Endothelial cell of umbilical vein (primary cell): ENCODE measurements at regions not wholly inside any gene's neighbourhood (a gene's known extent, or its start where the extent isn't known, plus 50 kb on each side); places are given as distances from the start of the nearest gene placed in this dataset.

Experiments used
- BruUV-seq: library from RNA; stranded (reverse); fragments of 400-500 nt; replicated peaks from 2 replicates; lab custom pipeline; 2021; lab: Mats Ljungman, UMichigan
- CTCF ChIA-PET: fragments of 300-600, 350-600 bp; sonication (Branson Sonifier 250); formaldehyde crosslinking; loops from one replicate; lab custom pipeline; 2021; ENCODE audit warnings: antibody characterized with exemption, inconsistent platforms; lab: Charles Lee
- POLR2A ChIA-PET: fragments of 300-600, 350-600 bp; sonication (Branson Sonifier 250); formaldehyde crosslinking; loops from one replicate; lab custom pipeline; 2021; ENCODE audit warnings: antibody characterized with exemption, inconsistent platforms; lab: Charles Lee
- DNase-seq: peaks from one replicate; pipeline ENCODE4 v3.0.0-alpha.2; 2011; ENCODE audit warnings: low read depth, low spot score
- FAIRE-seq: peaks from 2 replicates; lab custom pipeline; 2011; peaks lifted over from hg19 to GRCh38; lab: Jason Lieb, UNC
- H2AFZ ChIP-seq: 2 replicates; pipeline ENCODE4 v1.6.0; 2012; ENCODE audit warnings: low read depth, low read length, control low read depth, inconsistent platforms
- H3K27ac ChIP-seq: 2 replicates; pipeline ENCODE4 v1.5.1; 2011; ENCODE audit warnings: low read depth, mild to moderate bottlenecking, control low read depth, low read length, moderate library complexity; ENCODE audit not compliant: insufficient read depth
- H3K27me3 ChIP-seq, 2 experiments: 2 replicates each; pipeline versions ENCODE4 v1.6.0 to v1.6.1; 2011; ENCODE audit warnings: low read length in 2 of 2, mixed read lengths in 1 of 2; ENCODE audit not compliant: control insufficient read depth in 2 of 2, insufficient read depth in 2 of 2
- H3K36me3 ChIP-seq, 2 experiments: 2 replicates in 1 of 2; 3 replicates in 1 of 2; pipeline ENCODE4 v1.5.1; 2011; ENCODE audit warnings: low read length in 2 of 2, mild to moderate bottlenecking in 1 of 2, moderate library complexity in 1 of 2; ENCODE audit not compliant: control insufficient read depth in 2 of 2, insufficient read depth in 2 of 2; ENCODE audit errors: extremely low read depth in 1 of 2
- H3K4me1 ChIP-seq: 3 replicates; pipeline ENCODE4 v1.5.1; 2011; ENCODE audit warnings: mild to moderate bottlenecking, low read length; ENCODE audit not compliant: control insufficient read depth, insufficient read depth; ENCODE audit errors: extremely low read depth
- H3K4me2 ChIP-seq: 2 replicates; pipeline ENCODE4 v1.6.1; 2011; ENCODE audit warnings: low read length, control low read depth, mixed read lengths; ENCODE audit not compliant: insufficient read depth
- H3K4me3 ChIP-seq, 3 experiments: fragments of 200-600 bp in 1 of 3; sonication (generic), shearing (Covaris generic) in 1 of 3; replicated peaks in 1 of 3; 2 replicates each; pipeline ENCODE4 v1.5.1; 2011 to 2016; ENCODE audit warnings: control low read depth in 3 of 3, low read length in 3 of 3, mild to moderate bottlenecking in 2 of 3, inconsistent platforms in 1 of 3, low read depth in 1 of 3, moderate library complexity in 1 of 3; ENCODE audit not compliant: insufficient read depth in 1 of 3
- H3K79me2 ChIP-seq: 2 replicates; pipeline ENCODE4 v1.6.0; 2012; ENCODE audit warnings: low read length, inconsistent platforms; ENCODE audit not compliant: control insufficient read depth, insufficient read depth
- H3K9ac ChIP-seq: replicated peaks from 2 replicates; pipeline ENCODE3; 2011; ENCODE audit warnings: low read length, control low read depth; ENCODE audit not compliant: insufficient read depth; ENCODE audit errors: extremely low read depth
- H3K9me1 ChIP-seq: replicated peaks from 3 replicates; pipeline ENCODE4 v1.6.0; 2011; ENCODE audit warnings: mild to moderate bottlenecking, low read length; ENCODE audit not compliant: control insufficient read depth, insufficient read depth; ENCODE audit errors: extremely low read depth
- H3K9me3 ChIP-seq: replicated peaks from 2 replicates; pipeline ENCODE4 v1.5.1; 2012; ENCODE audit warnings: low read length, inconsistent platforms; ENCODE audit not compliant: control insufficient read depth, insufficient read depth
- H4K20me1 ChIP-seq: replicated peaks from 2 replicates; pipeline ENCODE3; 2011; ENCODE audit warnings: mild to moderate bottlenecking, low read length; ENCODE audit not compliant: control insufficient read depth, insufficient read depth; ENCODE audit errors: extremely low read depth
- EZH2 ChIP-seq: IDR thresholded peaks from 2 replicates; pipeline ENCODE4 v1.6.1; 2012; ENCODE audit warnings: borderline replicate concordance, low read depth, mild to moderate bottlenecking, moderate library complexity, low read length, inconsistent platforms; ENCODE audit not compliant: severe bottlenecking
- FOS ChIP-seq: IDR thresholded peaks from 2 replicates; pipeline ENCODE4 v1.6.1; 2011; ENCODE audit warnings: mild to moderate bottlenecking, low read length, moderate library complexity, borderline replicate concordance; ENCODE audit not compliant: insufficient read depth
- GATA2 ChIP-seq: IDR thresholded peaks from 2 replicates; pipeline ENCODE4 v1.7.0; 2011; ENCODE audit warnings: low read depth, mild to moderate bottlenecking, moderate library complexity, mixed read lengths, low read length; ENCODE audit not compliant: insufficient read length, insufficient read depth
- JUN ChIP-seq: IDR thresholded peaks from 2 replicates; pipeline ENCODE4 v1.6.1; 2011; ENCODE audit warnings: borderline replicate concordance, low read depth; ENCODE audit not compliant: insufficient read length, insufficient read depth
- MYC ChIP-seq: IDR thresholded peaks from one replicate; pipeline ENCODE4 v1.6.1; 2011; ENCODE audit warnings: mild to moderate bottlenecking, low read depth, low read length
- POLR2A ChIP-seq: IDR thresholded peaks from 2 replicates; pipeline ENCODE4 v1.6.1; 2012; ENCODE audit warnings: low read depth, mild to moderate bottlenecking, control low read depth, low read length
- POLR2AphosphoS5 ChIP-seq: IDR thresholded peaks from 2 replicates; pipeline ENCODE4 v1.6.1; 2012; ENCODE audit warnings: low read depth, mild to moderate bottlenecking, control low read depth, low read length, moderate library complexity; ENCODE audit not compliant: insufficient read depth
- dilution Hi-C: fragments of 300-500 bp; cut with MboI; formaldehyde crosslinking; loops from one replicate; pipeline ENCODE4 v1.15.0; 2019; ENCODE audit warnings: low sequenced_read_pairs; ENCODE audit not compliant: extremely low pct_ligation_motif_present
- intact Hi-C: fragments of 100-400 bp; cut with micrococcal nuclease; formaldehyde crosslinking; loops from one replicate; pipeline ENCODE4 v1.10.0; 2022
- TF ChIP-seq, protein P1 (sequence below), 2 donors: IDR thresholded peaks; 1 replicate in 1 of 2; 2 replicates in 1 of 2; pipeline ENCODE4 v1.5.1; 2011; ENCODE audit warnings: low read length in 2 of 2, mild to moderate bottlenecking in 2 of 2, moderate library complexity in 2 of 2, control low read depth in 1 of 2, inconsistent platforms in 1 of 2, low read depth in 1 of 2; ENCODE audit not compliant: insufficient read depth in 1 of 2; ENCODE audit errors: extremely low read depth in 1 of 2
- TF ChIP-seq, protein P2 (sequence below): IDR thresholded peaks from 2 replicates; pipeline ENCODE4 v1.6.1; 2011; ENCODE audit not compliant: insufficient read depth, insufficient read length

DNA sequence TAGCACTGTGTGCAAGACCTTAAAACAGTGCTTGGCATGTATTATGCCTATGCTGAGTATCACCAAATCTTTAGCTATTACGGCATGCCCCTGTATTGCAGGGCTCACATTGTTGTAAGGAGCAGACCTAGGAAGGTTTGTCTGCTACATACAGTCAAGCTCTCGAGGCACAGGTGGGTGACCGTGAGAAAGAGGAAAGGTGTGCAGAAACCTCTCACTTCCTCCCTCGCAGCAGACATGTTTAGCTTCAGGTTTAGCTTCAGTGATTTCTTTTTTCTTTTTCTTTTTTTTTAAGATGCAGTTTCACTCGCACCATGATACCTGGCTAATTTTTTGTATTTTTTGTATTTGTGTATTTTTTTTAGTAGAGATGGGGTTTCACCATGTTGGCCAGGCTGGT lies 275.8 kb upstream of the RIOK2 start:
- no peaks in the 10 kb centered on the region for H3K27me3 ChIP-seq
- no peaks in the 10 kb centered on the region for H3K9me1 ChIP-seq
- DNase-seq (no peak), FAIRE-seq (no peak)
- dilution Hi-C loops (no loop called here), intact Hi-C loops (no loop called here)
- ChIA-PET POLR2A (no interaction called here), CTCF (no interaction called here)
- H3K79me2 ChIP-seq = no peaks in the 10 kb centered on the region
- no peaks in the 10 kb centered on the region for H3K4me1 ChIP-seq
- no peak overlapping the region for H3K9ac ChIP-seq
- H3K4me2 ChIP-seq = no peak overlapping the region
- TF ChIP-seq MYC (no peak), POLR2A (no peak), GATA2 (no peak), JUN (no peak), FOS (no peak), POLR2AphosphoS5 (no peak)
- TF ChIP-seq, protein P1, sequence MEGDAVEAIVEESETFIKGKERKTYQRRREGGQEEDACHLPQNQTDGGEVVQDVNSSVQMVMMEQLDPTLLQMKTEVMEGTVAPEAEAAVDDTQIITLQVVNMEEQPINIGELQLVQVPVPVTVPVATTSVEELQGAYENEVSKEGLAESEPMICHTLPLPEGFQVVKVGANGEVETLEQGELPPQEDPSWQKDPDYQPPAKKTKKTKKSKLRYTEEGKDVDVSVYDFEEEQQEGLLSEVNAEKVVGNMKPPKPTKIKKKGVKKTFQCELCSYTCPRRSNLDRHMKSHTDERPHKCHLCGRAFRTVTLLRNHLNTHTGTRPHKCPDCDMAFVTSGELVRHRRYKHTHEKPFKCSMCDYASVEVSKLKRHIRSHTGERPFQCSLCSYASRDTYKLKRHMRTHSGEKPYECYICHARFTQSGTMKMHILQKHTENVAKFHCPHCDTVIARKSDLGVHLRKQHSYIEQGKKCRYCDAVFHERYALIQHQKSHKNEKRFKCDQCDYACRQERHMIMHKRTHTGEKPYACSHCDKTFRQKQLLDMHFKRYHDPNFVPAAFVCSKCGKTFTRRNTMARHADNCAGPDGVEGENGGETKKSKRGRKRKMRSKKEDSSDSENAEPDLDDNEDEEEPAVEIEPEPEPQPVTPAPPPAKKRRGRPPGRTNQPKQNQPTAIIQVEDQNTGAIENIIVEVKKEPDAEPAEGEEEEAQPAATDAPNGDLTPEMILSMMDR (IDR thresholded peaks at IDR 0.05; ENCODE audit: extremely low read depth in 1 of 2, insufficient read depth in 1 of 2, low read depth in 1 of 2, low read length in 2 of 2) = no peak
- no peaks in the 10 kb centered on the region for H4K20me1 ChIP-seq
- H3K9me3 ChIP-seq = no peaks in the 10 kb centered on the region
- H3K4me3 ChIP-seq = no peak overlapping the region
- H3K27ac ChIP-seq = no peak overlapping the region
- H3K36me3 ChIP-seq = no peaks in the 10 kb centered on the region
- BruUV-seq = no TSS peak
- no peak overlapping the region for H2AFZ ChIP-seq

DNA sequence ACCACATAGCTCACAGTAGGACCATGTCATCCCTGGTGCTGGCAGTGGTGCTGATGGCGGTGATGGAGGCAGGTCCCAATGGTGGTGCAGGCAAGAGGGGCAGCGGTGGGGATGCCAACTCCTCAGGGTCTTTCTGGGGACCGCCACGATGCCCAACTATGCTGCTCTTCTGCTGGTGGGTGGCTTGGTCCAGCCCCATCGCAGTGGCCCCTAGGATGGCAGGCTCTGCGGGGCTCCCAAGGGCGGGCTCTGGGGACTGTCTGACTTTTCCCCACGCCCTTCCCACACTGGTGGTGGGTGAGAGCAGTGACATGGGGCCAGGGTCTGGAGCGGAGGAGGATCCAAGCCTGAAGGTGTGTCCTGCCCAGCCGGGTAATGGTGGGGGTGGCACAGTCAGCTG lies 288.9 kb upstream of the RIOK2 start:
- no peak overlapping the region for H3K9ac ChIP-seq
- H3K79me2 ChIP-seq = no peaks in the 10 kb centered on the region
- H3K4me2 ChIP-seq = no peak overlapping the region
- POLR2A ChIA-PET = no interaction called here
- CTCF ChIA-PET = no interaction called here
- no peak overlapping the region for H2AFZ ChIP-seq
- BruUV-seq = no TSS peak
- no peak for FAIRE-seq
- DNase-seq = no peak
- H3K36me3 ChIP-seq = no peaks in the 10 kb centered on the region
- no peaks in the 10 kb centered on the region for H3K4me1 ChIP-seq
- H3K4me3 ChIP-seq = no peak overlapping the region
- H3K9me3 ChIP-seq = no peaks in the 10 kb centered on the region
- no peaks in the 10 kb centered on the region for H3K27me3 ChIP-seq
- no peak overlapping the region for H3K27ac ChIP-seq
- no peaks in the 10 kb centered on the region for H3K9me1 ChIP-seq
- no peaks in the 10 kb centered on the region for H4K20me1 ChIP-seq
- TF ChIP-seq EZH2 = no peak
- TF ChIP-seq, protein P2, sequence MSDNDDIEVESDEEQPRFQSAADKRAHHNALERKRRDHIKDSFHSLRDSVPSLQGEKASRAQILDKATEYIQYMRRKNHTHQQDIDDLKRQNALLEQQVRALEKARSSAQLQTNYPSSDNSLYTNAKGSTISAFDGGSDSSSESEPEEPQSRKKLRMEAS = no peak
- TF ChIP-seq FOS = no peak
- TF ChIP-seq, protein P1 (IDR thresholded peaks at IDR 0.05; ENCODE audit: extremely low read depth in 1 of 2, insufficient read depth in 1 of 2, low read depth in 1 of 2, low read length in 2 of 2) = no peak
- no peak for TF ChIP-seq MYC
- TF ChIP-seq POLR2AphosphoS5 = no peak
- TF ChIP-seq JUN = no peak
- TF ChIP-seq POLR2A = no peak
- TF ChIP-seq GATA2 = no peak
- intact Hi-C loops (no loop called here), dilution Hi-C loops (no loop called here)
